NCI-H510A (cell line): ENCODE measurements at regions not wholly inside any gene's neighbourhood (a gene's known extent, or its start where the extent isn't known, plus 50 kb on each side); places are given as distances from the start of the nearest gene placed in this dataset.

Source experiments
- DNase-seq: peaks from one replicate; lab custom pipeline; 2025; lab: John Stamatoyannopoulos, UW

GRCh38 chr1:234718496-234719453 is 108.8 kb upstream of the IRF2BP2 start:
- DNase-seq, result no peak

GRCh38 chr1:234716908-234717375 is 107.0 kb upstream of the IRF2BP2 start:
- DNase-seq, result peak; percentile 34

DNA sequence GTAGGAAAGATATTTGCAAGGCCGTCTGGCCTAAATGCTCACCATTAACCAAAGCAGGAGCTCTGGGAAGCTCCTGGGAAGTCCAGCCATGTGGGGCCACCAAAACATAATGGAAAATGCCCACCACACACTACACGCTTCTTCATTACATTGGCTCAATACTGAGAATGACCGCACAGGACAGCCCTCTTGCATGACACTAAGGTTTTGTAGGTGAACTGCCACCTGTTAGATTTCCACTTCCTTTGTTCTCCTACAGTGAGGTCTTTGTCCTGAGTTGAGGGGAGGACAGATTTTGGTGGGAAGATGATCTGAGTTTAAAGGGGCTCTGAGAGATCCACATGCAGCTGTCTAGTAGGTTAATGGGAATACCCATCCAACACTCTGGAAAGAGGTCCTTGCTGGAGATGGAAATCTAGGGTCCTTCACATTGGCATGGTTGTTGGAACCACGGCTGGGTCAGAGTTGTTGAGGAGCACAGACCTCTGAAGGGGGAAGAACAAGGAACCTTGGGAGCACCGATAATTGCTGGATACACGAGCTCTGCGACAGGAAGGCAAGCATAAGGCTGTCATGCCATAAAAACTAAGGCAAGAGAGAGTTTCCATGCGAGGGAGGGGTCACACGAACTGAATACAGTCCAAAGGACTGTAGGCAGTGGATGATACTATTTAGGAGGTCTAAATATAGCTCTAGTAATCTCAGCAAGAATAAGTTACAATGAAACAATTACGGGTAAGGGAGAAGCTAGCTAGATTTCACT is 105.5 kb upstream of the IRF2BP2 start:
- DNase-seq, result no peak

DNA sequence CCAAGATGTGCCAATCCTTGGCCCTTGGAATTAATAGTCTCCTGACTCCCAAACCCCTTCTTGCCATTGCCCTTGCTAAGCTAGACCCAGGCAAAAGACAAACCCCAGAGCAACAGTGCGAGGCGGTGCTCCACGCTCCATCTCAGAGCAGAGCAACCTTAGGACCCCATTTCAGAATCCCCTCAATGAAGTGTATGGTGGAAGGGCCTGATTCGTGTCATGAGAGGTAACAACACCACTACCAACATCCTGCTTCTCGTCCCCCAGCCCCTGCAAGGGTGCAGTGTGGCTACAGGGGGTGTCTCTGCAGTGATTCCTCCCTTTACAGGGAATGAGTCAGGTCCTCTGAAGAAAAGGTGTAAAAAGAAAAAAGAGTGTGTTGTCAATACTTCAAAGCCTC is 103.9 kb upstream of the IRF2BP2 start:
- DNase-seq, result no peak

GRCh38 chr1:234713440-234713839 is 103.5 kb upstream of the IRF2BP2 start:
- no peak for DNase-seq

DNA sequence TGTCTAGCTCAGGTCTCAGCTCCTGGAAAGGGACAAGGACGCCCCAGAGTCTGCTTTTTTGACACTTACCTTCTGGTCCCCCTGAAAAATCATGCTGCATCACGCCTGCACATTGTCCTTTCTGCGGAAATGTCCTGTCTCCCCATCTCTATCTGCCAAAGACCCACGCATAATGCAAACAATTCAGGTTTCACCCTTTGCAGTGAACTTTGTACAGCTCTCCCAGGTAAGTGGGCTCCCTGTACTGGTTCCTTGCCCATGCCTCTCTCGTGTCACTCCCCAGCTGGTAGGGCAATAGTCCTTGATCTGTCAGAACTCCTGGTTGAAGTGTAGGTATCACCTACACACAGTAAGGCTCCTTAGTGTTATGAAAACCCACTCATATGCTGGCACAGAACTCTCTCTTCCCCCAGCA is 102.9 kb upstream of the IRF2BP2 start:
- no peak for DNase-seq

GRCh38 chr1:234710936-234711724 is 101.2 kb upstream of the IRF2BP2 start:
- DNase-seq, result no peak

DNA sequence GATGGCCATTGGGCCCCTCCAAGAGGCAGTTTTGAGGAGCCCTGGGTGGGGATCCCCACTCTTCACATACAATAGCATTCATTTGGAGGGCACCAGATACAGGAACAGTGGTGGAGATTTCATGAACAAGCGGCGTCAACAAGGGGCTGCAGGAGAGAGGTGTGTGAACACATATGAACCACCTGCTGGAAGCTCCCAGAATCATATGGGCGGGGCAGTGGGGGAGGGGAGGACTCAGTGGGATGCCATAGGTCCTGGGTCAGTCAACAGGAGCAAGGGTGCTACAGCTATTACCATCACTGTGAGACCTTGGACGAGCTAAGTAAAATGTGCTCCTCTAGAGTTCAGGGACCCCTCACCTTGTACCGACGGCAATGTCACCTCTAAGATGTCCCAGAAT is 100.4 kb upstream of the IRF2BP2 start:
- DNase-seq, result no peak

DNA sequence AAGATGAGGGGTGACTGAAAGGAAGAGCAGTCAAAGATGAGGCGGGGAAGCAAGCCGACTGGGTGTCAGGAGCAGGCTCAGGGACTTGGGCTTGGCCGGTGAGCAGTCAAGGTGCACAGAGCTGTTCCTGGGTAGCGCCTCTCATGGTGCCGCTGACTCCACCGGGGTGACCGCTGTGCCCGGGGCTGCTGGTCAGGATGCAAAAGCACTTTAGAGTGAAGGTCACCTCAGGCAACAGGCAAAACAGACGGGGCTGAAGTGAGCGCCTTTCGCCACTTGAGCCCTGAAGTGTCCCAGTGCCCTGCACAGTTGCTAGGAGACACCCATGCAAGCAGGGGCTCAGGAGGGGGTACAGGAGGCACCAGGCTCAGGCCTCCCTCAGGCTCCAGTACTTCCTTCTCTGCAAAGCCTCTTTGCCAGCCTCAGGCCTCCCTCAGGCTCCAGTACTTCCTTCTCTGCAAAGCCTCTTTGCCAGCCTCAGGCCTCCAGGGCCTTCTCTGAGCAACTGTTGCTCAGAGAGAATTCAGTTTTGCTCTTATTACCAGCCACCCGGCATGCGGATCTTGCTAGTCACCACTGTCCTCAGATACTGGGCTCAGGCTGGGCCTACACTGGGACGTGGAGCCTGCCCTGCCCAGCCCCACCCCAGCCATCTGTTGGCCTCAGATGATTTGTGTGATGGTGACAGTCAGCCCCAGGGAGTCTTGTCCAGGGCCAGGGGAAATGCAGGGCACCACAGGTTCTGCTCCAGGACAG is 99.7 kb upstream of the IRF2BP2 start:
- DNase-seq, result peak; percentile 41

DNA sequence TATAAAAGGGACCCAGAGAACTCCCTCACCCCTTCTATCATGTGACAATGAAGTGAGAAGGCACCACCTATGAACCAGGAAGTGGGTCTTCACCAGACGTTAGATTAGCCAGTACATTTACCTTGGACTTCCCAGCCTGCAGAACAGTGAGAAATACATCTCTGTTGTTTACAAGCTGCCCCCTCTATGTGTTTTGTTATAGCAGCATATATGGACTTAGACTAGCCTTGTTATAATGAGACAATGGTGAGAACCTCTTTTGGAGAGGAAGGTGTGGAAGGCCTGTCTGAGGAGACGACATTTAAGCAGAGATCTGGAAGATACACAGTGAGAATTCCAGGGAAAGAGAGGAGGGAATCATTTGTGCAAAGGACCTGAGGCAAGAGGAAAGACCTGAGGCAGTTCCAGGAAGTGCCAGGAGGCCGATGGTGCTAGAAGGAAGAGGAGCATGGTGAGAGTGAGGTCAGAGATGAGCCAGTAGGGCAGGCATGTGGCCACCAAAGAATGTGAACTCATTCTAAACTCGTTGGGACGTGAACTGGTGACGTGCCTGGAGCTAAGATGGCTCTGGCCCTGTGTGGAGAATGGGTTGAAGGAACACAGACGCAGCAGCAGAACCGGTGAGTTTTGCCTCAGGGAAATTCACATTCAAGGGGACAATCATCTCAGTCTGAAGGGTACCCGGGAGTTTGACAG is 98.9 kb upstream of the IRF2BP2 start:
- no peak for DNase-seq

GRCh38 chr1:234707641-234708040 is 97.7 kb upstream of the IRF2BP2 start:
- DNase-seq, result no peak

GRCh38 chr1:234706931-234707330 is 97.0 kb upstream of the IRF2BP2 start:
- DNase-seq, result no peak

DNA sequence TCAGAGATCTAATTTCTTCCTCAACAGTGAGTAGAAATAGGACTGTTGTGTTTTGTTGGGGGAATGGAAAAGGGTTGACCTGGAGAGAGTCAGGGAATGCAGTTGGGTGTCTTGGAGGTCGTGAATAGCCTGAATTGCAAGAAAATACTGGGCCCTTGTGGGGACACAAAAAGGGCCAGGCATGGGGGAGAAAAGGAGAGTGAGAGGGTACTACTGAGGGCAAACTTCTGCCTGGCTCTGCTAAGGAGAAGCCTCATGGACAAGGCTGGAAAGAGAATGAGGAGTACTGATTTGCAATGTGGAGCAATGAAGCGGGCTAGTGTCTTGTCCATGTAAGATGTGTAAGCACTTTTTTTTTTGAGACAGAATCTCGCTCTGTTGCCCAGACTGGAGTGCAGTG is 96.2 kb upstream of the IRF2BP2 start:
- DNase-seq, result no peak

DNA sequence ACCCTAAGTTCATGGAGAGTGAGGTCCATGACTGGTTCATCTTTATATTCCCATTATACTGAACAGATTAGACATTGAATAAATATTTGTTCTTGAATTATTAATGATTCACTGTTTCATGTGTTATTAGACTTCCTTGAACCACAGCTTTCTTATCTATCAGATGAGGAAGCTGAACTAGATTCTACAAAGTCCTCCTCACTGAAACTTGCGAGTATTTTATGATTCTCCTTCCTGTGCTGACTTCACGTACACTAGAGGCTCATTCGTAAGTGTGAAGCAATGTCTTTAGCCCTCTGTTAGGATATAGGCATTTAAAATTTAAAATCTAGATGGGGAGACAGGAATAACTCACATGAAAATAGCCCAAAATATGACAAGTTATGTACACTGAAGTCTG is 95.6 kb upstream of the IRF2BP2 start:
- DNase-seq, result no peak

DNA sequence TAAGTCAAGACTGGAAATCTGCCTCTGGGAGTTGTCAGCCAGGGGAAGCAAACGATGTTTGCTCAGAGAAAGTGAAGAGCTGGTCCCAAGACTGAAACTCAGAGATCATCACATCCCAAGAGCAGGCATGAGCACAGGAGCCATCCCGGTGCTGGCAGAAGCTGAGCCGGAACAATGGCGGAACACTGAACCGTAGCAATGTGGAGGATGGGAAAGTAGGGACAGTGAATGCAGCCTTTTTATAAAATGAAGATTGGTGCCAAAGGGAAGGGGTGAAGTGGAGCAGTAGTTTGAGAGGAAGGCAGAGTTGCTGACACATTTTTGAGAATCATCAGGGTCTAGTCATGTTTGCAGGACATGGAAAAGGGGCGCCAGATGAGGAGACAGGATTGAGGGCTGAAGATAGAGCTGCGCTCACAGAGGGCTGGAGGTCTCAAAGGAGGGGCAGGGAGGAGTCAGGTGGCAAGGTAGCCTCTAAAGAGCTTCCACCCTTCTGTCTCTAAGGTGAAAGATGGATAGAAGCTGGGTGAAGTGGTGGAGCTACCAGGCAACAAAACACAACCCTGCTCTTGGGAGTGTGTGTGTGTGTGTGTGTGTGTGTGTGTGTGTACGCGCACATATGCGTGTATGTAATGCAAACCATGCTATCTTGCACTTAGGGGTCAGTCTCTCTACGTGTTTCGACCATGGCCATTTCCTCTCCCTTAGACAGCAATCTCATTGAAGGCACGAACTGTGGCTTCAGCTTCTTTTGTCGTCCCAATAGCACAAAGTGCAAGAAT is 94.3 kb upstream of the IRF2BP2 start:
- no peak for DNase-seq

- no peak for DNase-seq
Measured at GRCh38 chr1:234702342-234703000, 92.5 kb upstream of the IRF2BP2 start.

DNA sequence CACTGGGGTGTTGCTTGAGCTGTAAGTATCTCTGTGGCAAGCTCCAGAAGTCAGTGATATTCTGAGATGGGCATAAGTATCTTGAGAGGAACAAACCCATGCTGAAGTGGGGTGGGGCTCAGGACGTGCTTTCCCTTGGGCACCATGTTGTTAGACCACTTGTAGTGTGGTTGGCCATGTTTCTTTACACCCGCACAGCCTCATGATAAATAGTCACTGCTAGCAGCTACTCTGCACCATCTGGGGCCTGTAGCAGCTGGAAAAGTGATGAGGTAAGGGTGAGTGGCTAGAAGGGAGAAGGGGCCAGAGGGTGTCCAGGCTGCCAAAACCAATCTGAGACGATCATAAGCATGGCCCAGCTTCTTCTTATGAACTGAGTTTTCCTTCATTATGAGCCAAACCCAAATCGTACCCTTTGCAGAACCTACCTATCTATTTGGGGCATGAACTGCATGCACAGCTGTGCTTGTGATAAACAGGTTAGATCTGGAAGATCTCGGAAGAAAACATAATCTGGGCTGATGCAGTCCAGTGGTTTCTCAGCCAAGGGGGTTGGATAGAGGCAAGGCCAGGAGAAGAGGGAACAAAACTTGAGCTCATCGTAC is 91.9 kb upstream of the IRF2BP2 start:
- no peak for DNase-seq

DNA sequence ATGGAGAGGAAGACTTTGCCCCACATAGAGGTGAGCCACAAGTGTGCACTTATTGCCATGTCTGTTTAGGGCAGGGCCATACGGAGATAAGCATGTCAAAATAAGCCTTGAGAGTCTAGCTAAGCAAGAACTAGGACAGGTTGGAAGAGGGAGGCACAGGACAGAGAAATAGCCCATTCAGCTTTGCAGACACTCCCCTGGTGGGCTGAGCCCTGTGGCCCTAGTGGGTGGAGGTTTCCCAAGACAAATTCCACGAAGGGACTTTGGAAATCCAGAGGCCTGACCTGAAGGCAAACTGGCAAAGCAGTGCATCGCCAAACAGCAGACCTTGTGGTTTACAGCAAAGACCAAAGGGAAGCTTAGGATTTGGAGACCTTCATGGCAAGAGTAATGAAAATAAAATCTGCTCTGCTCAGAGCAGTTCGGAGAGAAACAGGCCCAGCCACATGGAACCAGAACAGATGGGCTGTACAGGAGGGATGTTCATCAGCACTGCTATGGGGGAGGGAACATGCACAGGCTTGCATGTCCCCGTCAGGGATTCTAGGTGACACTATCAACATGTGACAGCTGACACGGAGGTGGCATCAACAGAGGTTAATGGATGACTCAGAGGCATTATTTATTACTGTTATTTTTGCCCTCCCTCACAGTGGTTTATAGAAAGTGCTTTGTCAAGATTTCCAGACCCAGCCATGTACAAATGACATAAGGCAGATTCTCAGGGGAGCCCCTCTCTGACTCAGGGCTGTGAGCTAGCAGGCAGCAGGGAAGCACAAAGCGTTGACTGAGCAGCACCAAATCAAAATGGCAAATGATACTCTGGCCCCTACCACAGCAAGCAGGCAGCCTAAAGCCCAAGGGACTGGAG is 90.1 kb upstream of the IRF2BP2 start:
- DNase-seq, result peak; percentile 24
